SK-N-MC (cell line): ENCODE measurements at regions not wholly inside any gene's neighbourhood (a gene's known extent, or its start where the extent isn't known, plus 50 kb on each side); places are given as distances from the start of the nearest gene placed in this dataset.
"Not testable (repeated sequence)": the region's sequence is repeated elsewhere in the genome, so short reads cannot be mapped to it uniquely, and the experiment has no call there.

Experiments used
- EZH2 ChIP-seq: fragments of 200-600 bp; sonication (generic); IDR thresholded peaks from one replicate; pipeline ENCODE4 v1.6.1; 2017; ENCODE audit warnings: antibody characterized with exemption
- POLR2AphosphoS5 ChIP-seq: IDR thresholded peaks from 2 replicates; pipeline ENCODE4 v1.6.1; 2012; ENCODE audit warnings: mild to moderate bottlenecking, low read depth, low read length, borderline replicate concordance

GRCh38 chr10:8164640-8165039, 110.2 kb downstream of the GATA3 start:
- not testable (repeated sequence) for TF ChIP-seq EZH2, POLR2AphosphoS5
